Activated B cell treated with CpG ODN at 0.5 μM for 24 hours (primary cell): ENCODE measurements at regions not wholly inside any gene's neighbourhood (a gene's known extent, or its start where the extent isn't known, plus 50 kb on each side); places are given as distances from the start of the nearest gene placed in this dataset.

Experiments
- ATAC-seq: fragments of 200-7000 bp; cut with Tn5 transposase; one replicate; pipeline ENCODE4 v1.10.0; 2021; ENCODE audit warnings: low read depth, mild to moderate bottlenecking, moderate library complexity
- CTCF ChIA-PET: fragments of 350-600 bp; sonication (Branson Sonifier 250); formaldehyde crosslinking; loops from one replicate; lab custom pipeline; 2021; ENCODE audit warnings: antibody characterized with exemption; lab: Charles Lee
- POLR2A ChIA-PET: fragments of 350-600 bp; sonication (Branson Sonifier 250); formaldehyde crosslinking; loops from one replicate; lab custom pipeline; 2021; ENCODE audit warnings: antibody characterized with exemption; lab: Charles Lee
- DNase-seq: peaks from one replicate; pipeline ENCODE4 v3.0.0; 2022
- H3K27ac Mint-ChIP-seq: one replicate; pipeline ENCODE4 v1.8.0; 2020; ENCODE audit warnings: mixed read lengths
- H3K27me3 Mint-ChIP-seq: one replicate; pipeline ENCODE4 v1.8.0; 2021; ENCODE audit warnings: mixed read lengths
- H3K36me3 Mint-ChIP-seq: one replicate; pipeline ENCODE4 v1.8.0; 2021; ENCODE audit warnings: low read depth, mixed read lengths
- H3K4me1 Mint-ChIP-seq: one replicate; pipeline ENCODE4 v1.8.0; 2021; ENCODE audit warnings: mixed read lengths
- H3K4me3 Mint-ChIP-seq: one replicate; pipeline ENCODE4 v1.8.0; 2020; ENCODE audit warnings: mild to moderate bottlenecking, mixed read lengths
- H3K9me3 Mint-ChIP-seq: one replicate; pipeline ENCODE4 v1.8.0; 2020; ENCODE audit warnings: mixed read lengths
- CTCF ChIP-seq: fragments of 200-600 bp; IDR thresholded peaks from one replicate; pipeline ENCODE4 v1.8.0; 2022; ENCODE audit warnings: antibody characterized with exemption, mild to moderate bottlenecking
- intact Hi-C: fragments of 100-400 bp; cut with micrococcal nuclease; formaldehyde crosslinking; loops from one replicate; pipeline ENCODE4 v1.15.1; 2024

- intact Hi-C loops: no loop called here
- POLR2A ChIA-PET: no interaction called here
- Mint-ChIP-seq H3K4me3 (no peak overlapping the region), H3K4me1 (no peaks in the 10 kb centered on the region), H3K27me3 (no peaks in the 10 kb centered on the region), H3K27ac (no peak overlapping the region), H3K9me3 (no peaks in the 10 kb centered on the region), H3K36me3 (no peaks in the 10 kb centered on the region)
- no peak for TF ChIP-seq CTCF
- ATAC-seq (no peak), DNase-seq (no peak)
- CTCF ChIA-PET: no interaction called here
Measured at GRCh38 chr6:8879334-8879733, 444.0 kb upstream of the SLC35B3 start.

- no peaks in the 10 kb centered on the region for H3K36me3 Mint-ChIP-seq
- no peaks in the 10 kb centered on the region for H3K27me3 Mint-ChIP-seq
- ATAC-seq (no peak), DNase-seq (no peak)
- POLR2A ChIA-PET: no interaction called here
- no peak overlapping the region for H3K27ac Mint-ChIP-seq
- no peak overlapping the region for H3K4me3 Mint-ChIP-seq
- CTCF ChIA-PET: no interaction called here
- H3K4me1 Mint-ChIP-seq: no peaks in the 10 kb centered on the region
- intact Hi-C loops: no loop called here
- H3K9me3 Mint-ChIP-seq: peaks cover 3% of the 10 kb centered on the region
- TF ChIP-seq CTCF: no peak
Measured at GRCh38 chr6:8875986-8876385, 440.6 kb upstream of the SLC35B3 start.

GRCh38 chr6:8872589-8872988, 437.2 kb upstream of the SLC35B3 start:
- H3K27me3 Mint-ChIP-seq: no peaks in the 10 kb centered on the region
- no peaks in the 10 kb centered on the region for H3K36me3 Mint-ChIP-seq
- no peak overlapping the region for H3K27ac Mint-ChIP-seq
- intact Hi-C loops: no loop called here
- ChIA-PET CTCF (no interaction called here), POLR2A (no interaction called here)
- no peak overlapping the region for H3K4me3 Mint-ChIP-seq
- ATAC-seq: no peak
- no peak for TF ChIP-seq CTCF
- no peaks in the 10 kb centered on the region for H3K4me1 Mint-ChIP-seq
- peaks cover 3% of the 10 kb centered on the region for H3K9me3 Mint-ChIP-seq
- DNase-seq: no peak

GRCh38 chr6:8865451-8865850, 430.1 kb upstream of the SLC35B3 start:
- Mint-ChIP-seq H3K36me3 (no peaks in the 10 kb centered on the region), H3K4me3 (no peak overlapping the region), H3K27ac (no peak overlapping the region), H3K27me3 (no peaks in the 10 kb centered on the region), H3K9me3 (no peaks in the 10 kb centered on the region), H3K4me1 (no peaks in the 10 kb centered on the region)
- ATAC-seq: no peak
- no peak for TF ChIP-seq CTCF
- ChIA-PET POLR2A (no interaction called here), CTCF (no interaction called here)
- intact Hi-C loops: no loop called here
- no peak for DNase-seq

- ATAC-seq (no peak), DNase-seq (no peak)
- ChIA-PET POLR2A (no interaction called here), CTCF (no interaction called here)
- Mint-ChIP-seq H3K27me3 (no peaks in the 10 kb centered on the region), H3K27ac (no peak overlapping the region), H3K4me1 (no peaks in the 10 kb centered on the region), H3K36me3 (no peaks in the 10 kb centered on the region), H3K4me3 (no peak overlapping the region), H3K9me3 (no peaks in the 10 kb centered on the region)
- no peak for TF ChIP-seq CTCF
- intact Hi-C loops: no loop called here
Measured at GRCh38 chr6:8860671-8861070, 425.3 kb upstream of the SLC35B3 start.
